Kidney tubule cell (primary cell): ENCODE measurements at regions not wholly inside any gene's neighbourhood (a gene's known extent, or its start where the extent isn't known, plus 50 kb on each side); places are given as distances from the start of the nearest gene placed in this dataset.

Source experiments
- DNase-seq: peaks from one replicate; pipeline ENCODE4 v3.0.0-alpha.2; 2018; ENCODE audit warnings: low spot score

DNA sequence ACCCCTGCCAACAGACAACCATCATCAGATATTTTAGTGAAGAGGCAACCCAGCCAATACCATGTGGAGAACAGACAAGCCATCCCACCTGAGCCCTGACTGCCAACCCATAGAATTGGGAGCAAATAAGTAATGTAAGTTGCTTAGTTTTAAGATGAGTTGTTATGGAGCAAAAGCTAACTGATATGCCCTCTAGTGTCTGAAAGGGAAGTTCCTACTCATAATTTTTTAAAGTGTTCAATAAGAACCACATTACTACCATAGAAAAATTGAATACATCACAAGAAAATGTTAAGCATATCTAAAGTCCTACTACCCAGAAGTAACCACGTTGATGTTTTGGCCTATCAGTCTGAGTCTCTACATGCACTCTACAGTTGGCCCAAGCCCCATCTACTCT is 50.8 kb upstream of the SLC36A4 start:
- DNase-seq, result no peak

GRCh38 chr11:93249459-93250220 is 51.8 kb upstream of the SLC36A4 start:
- DNase-seq, result peak; percentile 13

DNA sequence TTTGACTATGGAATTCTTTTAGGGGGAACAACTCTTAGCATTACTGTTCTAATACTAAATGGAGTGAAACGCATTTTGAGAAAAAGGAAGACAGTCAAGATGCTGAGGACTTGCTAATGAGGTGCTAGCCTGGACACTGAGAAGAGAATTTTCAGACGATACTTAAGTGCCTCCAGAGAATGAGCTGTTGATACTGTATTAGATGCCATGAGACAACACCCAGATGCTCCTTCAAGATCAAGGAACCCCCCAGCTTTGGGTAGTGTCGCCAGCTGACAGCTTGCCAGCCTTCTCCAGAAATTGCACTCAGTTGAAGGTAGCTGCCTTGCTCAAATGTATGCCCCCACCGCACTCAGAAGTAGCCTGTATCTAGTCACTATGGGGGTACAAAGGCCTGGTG is 52.5 kb upstream of the SLC36A4 start:
- no peak for DNase-seq

GRCh38 chr11:93251922-93252321 is 54.1 kb upstream of the SLC36A4 start:
- no peak for DNase-seq

DNA sequence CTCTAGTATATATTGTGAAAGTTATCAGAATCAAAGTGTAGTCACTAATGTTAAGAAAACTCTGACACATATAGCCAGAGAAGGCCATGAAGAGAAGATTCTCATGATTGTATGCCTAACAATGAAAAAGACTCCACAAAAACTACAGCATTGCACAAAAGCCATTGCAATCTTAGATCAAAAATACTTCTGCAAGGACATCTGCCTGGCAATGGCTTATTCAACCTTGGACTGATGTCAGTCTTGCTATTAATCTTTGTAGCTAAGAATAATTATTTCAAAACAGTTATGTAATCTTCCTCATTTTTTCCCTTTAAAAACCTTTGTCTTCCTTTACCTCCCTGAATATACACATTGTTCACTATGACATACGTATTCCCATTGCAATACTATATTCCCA is 55.3 kb upstream of the SLC36A4 start:
- no peak for DNase-seq

GRCh38 chr11:93256623-93257022 is 58.8 kb upstream of the SLC36A4 start:
- DNase-seq, result no peak

GRCh38 chr11:93267383-93267782 is 63.2 kb upstream of the DEUP1 start:
- DNase-seq, result peak; percentile 33

DNA sequence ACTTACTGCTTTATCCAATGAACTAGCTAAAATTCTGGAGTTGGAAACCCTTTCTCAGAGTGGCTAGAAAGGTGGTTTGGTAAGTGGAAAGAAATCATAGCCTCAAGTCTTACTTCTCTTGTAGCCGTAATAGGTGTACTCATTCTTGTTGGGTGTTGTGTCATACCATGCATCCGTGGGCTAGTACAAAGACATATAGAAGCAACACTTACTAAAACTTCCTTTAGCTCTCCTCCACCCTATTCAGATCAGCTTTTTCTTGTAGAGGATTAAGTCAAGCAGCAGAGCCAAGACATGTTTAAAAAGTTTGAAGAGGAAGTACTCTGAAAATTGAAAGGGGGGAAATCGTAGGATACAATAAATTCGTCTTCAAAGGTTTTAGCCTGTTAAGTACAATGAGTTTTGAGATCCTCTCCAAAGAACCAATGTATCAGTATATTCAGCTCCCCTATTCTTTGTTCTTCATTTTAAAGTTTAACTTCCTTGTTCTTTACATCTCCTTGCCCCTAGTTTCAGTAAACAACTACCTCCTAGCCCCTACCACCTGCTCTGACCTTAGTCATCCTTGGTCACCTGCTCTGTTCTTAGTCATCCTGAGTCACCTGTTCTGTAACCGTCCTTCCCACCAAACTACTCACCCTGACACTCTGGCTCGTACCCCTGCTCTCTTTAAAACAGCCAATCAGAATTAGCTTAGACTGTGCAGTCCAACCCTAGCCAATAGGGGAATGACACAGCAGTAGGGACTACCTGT is 62.1 kb upstream of the DEUP1 start:
- peak; percentile 56 for DNase-seq

DNA sequence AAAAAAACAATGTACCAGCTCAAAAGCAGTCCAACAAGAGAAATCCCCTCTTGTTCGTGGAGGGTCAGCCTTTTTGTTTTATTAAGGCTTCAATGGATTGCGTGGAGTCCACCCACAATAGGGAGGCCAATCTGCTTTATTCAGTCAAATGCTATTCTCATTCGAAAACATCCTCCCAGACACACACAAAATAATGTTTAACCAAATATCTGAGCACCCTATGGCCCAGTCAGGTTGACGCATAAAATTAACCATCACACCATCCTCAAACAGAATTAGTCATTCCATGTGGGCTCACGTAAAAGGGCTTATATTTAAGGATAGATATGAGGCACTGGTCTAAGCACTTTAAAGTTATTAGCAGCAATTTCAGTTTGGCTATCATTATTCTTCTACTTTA is 58.9 kb upstream of the DEUP1 start:
- peak; percentile 54 for DNase-seq

- DNase-seq, result no peak
Observed at GRCh38 chr11:93274851-93275250, 55.7 kb upstream of the DEUP1 start.

- no peak for DNase-seq
Observed at GRCh38 chr11:93278976-93279375, 51.6 kb upstream of the DEUP1 start.

DNA sequence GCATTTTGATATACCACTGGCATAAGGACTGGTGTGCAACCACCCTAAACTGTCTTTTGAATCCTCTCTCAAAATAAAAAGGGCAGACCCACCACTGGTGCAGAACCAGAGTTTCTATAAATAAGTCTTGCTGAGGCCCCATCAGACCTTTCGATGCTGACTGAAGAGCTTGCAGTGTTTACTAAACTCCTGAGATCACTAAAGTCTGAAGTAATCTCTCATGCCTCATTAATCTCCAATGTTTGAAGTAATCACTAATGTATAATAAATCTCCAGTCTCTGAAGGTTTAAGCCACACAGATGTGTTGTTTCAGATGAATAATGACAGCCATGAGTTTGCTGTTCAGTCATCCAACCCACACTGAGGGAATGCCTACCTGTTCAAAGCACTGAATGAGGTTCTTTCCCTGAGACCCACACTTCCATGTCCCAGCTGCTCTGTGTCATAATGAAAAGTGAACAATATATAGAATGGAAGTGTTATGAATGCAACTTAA is 50.6 kb upstream of the DEUP1 start:
- DNase-seq, result peak; percentile 95
